ENCODE measurements at regions not wholly inside any gene's neighbourhood (a gene's known extent, or its start where the extent isn't known, plus 50 kb on each side); places are given as distances from the start of the nearest gene placed in this dataset.
"Not testable (repeated sequence)": the region's sequence is repeated elsewhere in the genome, so short reads cannot be mapped to it uniquely, and the experiment has no call there.

- DNase-seq = no peak
These were observed 101.8 kb upstream of the CADM1 start for GRCh38 chr11:115605871-115606497.

GRCh38 chr11:115605397-115605796 is 101.2 kb upstream of the CADM1 start:
- not testable (repeated sequence) for DNase-seq

GRCh38 chr11:115599125-115599524 is 94.9 kb upstream of the CADM1 start:
- DNase-seq = no peak

- DNase-seq = no peak
These were observed 94.2 kb upstream of the CADM1 start for GRCh38 chr11:115598257-115598901.

GRCh38 chr11:115591380-115591779 is 87.2 kb upstream of the CADM1 start:
- no peak for DNase-seq

GRCh38 chr11:115590254-115590653 is 86.0 kb upstream of the CADM1 start:
- no peak for DNase-seq

- no peak for DNase-seq
These were observed 83.6 kb upstream of the CADM1 start for GRCh38 chr11:115587718-115588342.

- DNase-seq = no peak
These were observed 81.3 kb upstream of the CADM1 start for GRCh38 chr11:115585361-115586024.

GRCh38 chr11:115581871-115582639 is 77.8 kb upstream of the CADM1 start:
- DNase-seq = no peak

- no peak for DNase-seq
These were observed 76.9 kb upstream of the CADM1 start for GRCh38 chr11:115580927-115581680.

GRCh38 chr11:115580416-115580815 is 76.2 kb upstream of the CADM1 start:
- DNase-seq = no peak

GRCh38 chr11:115579181-115579825 is 75.1 kb upstream of the CADM1 start:
- DNase-seq = no peak

- no peak for DNase-seq
These were observed 74.1 kb upstream of the CADM1 start for GRCh38 chr11:115578275-115578674.

- DNase-seq = no peak
These were observed 73.5 kb upstream of the CADM1 start for GRCh38 chr11:115577701-115578100.

- no peak for DNase-seq
These were observed 72.6 kb upstream of the CADM1 start for GRCh38 chr11:115576606-115577380.

- no peak for DNase-seq
These were observed 68.3 kb upstream of the CADM1 start for GRCh38 chr11:115572551-115572950.

- DNase-seq = no peak
These were observed 62.1 kb upstream of the CADM1 start for GRCh38 chr11:115566180-115566764.

- DNase-seq = no peak
These were observed 60.6 kb upstream of the CADM1 start for GRCh38 chr11:115564851-115565250.

- no peak for DNase-seq
These were observed 56.9 kb upstream of the CADM1 start for GRCh38 chr11:115561116-115561515.

GRCh38 chr11:115558635-115559034 is 54.4 kb upstream of the CADM1 start:
- no peak for DNase-seq

GRCh38 chr11:115557681-115558080 is 53.5 kb upstream of the CADM1 start:
- DNase-seq = no peak
